ENCODE measurements at regions not wholly inside any gene's neighbourhood (a gene's known extent, or its start where the extent isn't known, plus 50 kb on each side); places are given as distances from the start of the nearest gene placed in this dataset.

- TF ChIP-seq CTCF (IDR thresholded peaks at IDR 0.05; ENCODE audit: insufficient read depth, low read length, poor library complexity, severe bottlenecking) = peak; percentile 14
- Histone ChIP-seq H3K36me3 (ENCODE audit: control insufficient read depth, insufficient read depth, low read length) (no peaks in the 10 kb centered on the region; the same call in 1 of the 2 replicates), H3K4me3 (replicated peaks; ENCODE audit: low read depth, low read length) (peak overlapping the region; percentile 76), H3K27me3 (replicated peaks; ENCODE audit: control insufficient read depth, insufficient read depth, low read length) (no peaks in the 10 kb centered on the region)
- DNase-seq (ENCODE audit: extremely low read depth, insufficient read length) = peak; percentile 94
These were observed 109.8 kb downstream of the HFE start for GRCh38 chr6:26196846-26197635.

GRCh38 chr6:26197636-26197932 lies 110.4 kb downstream of the HFE start:
- TF ChIP-seq CTCF (IDR thresholded peaks at IDR 0.05; ENCODE audit: insufficient read depth, low read length, poor library complexity, severe bottlenecking) = no peak
- H3K36me3 ChIP-seq (ENCODE audit: control insufficient read depth, insufficient read depth, low read length) = no peaks in the 10 kb centered on the region
- peak overlapping the region; percentile 76 for H3K4me3 ChIP-seq (replicated peaks; ENCODE audit: low read depth, low read length)
- DNase-seq (ENCODE audit: extremely low read depth, insufficient read length) = no peak
- no peaks in the 10 kb centered on the region for H3K27me3 ChIP-seq (replicated peaks; ENCODE audit: control insufficient read depth, insufficient read depth, low read length)

- DNase-seq (ENCODE audit: extremely low read depth, insufficient read length) = peak; percentile 74
These were observed 110.9 kb downstream of the HFE start for GRCh38 chr6:26197933-26198721.

GRCh38 chr6:26198722-26199056 lies 111.5 kb downstream of the HFE start:
- Histone ChIP-seq H3K36me3 (ENCODE audit: control insufficient read depth, insufficient read depth, low read length) (no peaks in the 10 kb centered on the region), H3K27me3 (replicated peaks; ENCODE audit: control insufficient read depth, insufficient read depth, low read length) (no peaks in the 10 kb centered on the region), H3K4me3 (replicated peaks; ENCODE audit: low read depth, low read length) (peak overlapping the region; percentile 76)
- no peak for TF ChIP-seq CTCF (IDR thresholded peaks at IDR 0.05; ENCODE audit: insufficient read depth, low read length, poor library complexity, severe bottlenecking)
- no peak for DNase-seq (ENCODE audit: extremely low read depth, insufficient read length)

More at GRCh38 chr6:26197933-26198721, 110.9 kb downstream of the HFE start:
- no peaks in the 10 kb centered on the region for H3K27me3 ChIP-seq (replicated peaks; ENCODE audit: control insufficient read depth, insufficient read depth, low read length)
- no peaks in the 10 kb centered on the region for H3K36me3 ChIP-seq (ENCODE audit: control insufficient read depth, insufficient read depth, low read length)
- TF ChIP-seq CTCF (IDR thresholded peaks at IDR 0.05; ENCODE audit: insufficient read depth, low read length, poor library complexity, severe bottlenecking) = no peak
- H3K4me3 ChIP-seq (replicated peaks; ENCODE audit: low read depth, low read length) = peak overlapping the region; percentile 76

- Histone ChIP-seq H3K4me3 (replicated peaks; ENCODE audit: low read depth, low read length) (peak overlapping the region; percentile 76), H3K36me3 (ENCODE audit: control insufficient read depth, insufficient read depth, low read length) (no peaks in the 10 kb centered on the region), H3K27me3 (replicated peaks; ENCODE audit: control insufficient read depth, insufficient read depth, low read length) (no peaks in the 10 kb centered on the region)
- no peak for TF ChIP-seq CTCF (IDR thresholded peaks at IDR 0.05; ENCODE audit: insufficient read depth, low read length, poor library complexity, severe bottlenecking)
- peak; percentile 94 for DNase-seq (ENCODE audit: extremely low read depth, insufficient read length)
These were observed 112.0 kb downstream of the HFE start for GRCh38 chr6:26199057-26199772.
